IMR-90 (cell line): ENCODE measurements at regions not wholly inside any gene's neighbourhood (a gene's known extent, or its start where the extent isn't known, plus 50 kb on each side); places are given as distances from the start of the nearest gene placed in this dataset.

Experiments
- ATAC-seq: fragments of 200-7000 bp; cut with Tn5 transposase; 2 replicates; pipeline ENCODE4 v1.9.1; 2020; ENCODE audit warnings: low read depth, mild to moderate bottlenecking, moderate library complexity
- BruUV-seq: library from RNA; stranded (reverse); fragments of 400-500 nt; replicated peaks from 2 replicates; lab custom pipeline; 2021; lab: Mats Ljungman, UMichigan
- CTCF ChIA-PET: fragments of 300-600 bp; formaldehyde crosslinking; extraction: SDS; loops from one replicate; lab custom pipeline; 2021; ENCODE audit warnings: antibody characterized with exemption; lab: Yijun Ruan, JAX
- POLR2A ChIA-PET: fragments of 300-600 bp; sonication (Branson Sonifier 250); formaldehyde crosslinking; loops from one replicate; lab custom pipeline; 2022; ENCODE audit warnings: antibody characterized with exemption; ENCODE audit not compliant: unreplicated experiment; lab: Charles Lee
- DNase-seq: peaks from one replicate; pipeline ENCODE4 v3.0.0; 2013
- H2AFZ ChIP-seq: replicated peaks from 2 replicates; pipeline ENCODE3; 2013; ENCODE audit warnings: low read length, mild to moderate bottlenecking; ENCODE audit not compliant: poor library complexity
- H2AK5ac ChIP-seq: 2 replicates; pipeline ENCODE4 v1.6.1; 2013; ENCODE audit warnings: low read depth, low read length, inconsistent platforms
- H2AK9ac ChIP-seq: replicated peaks from 2 replicates; pipeline ENCODE3; 2013; ENCODE audit warnings: mild to moderate bottlenecking, low read depth, low read length, moderate library complexity; ENCODE audit not compliant: poor library complexity
- H2BK120ac ChIP-seq: 2 replicates; pipeline ENCODE4 v1.6.1; 2013; ENCODE audit warnings: low read depth, low read length, inconsistent platforms
- H2BK15ac ChIP-seq: 3 replicates; pipeline ENCODE4 v1.6.1; 2013; ENCODE audit warnings: low read depth, low read length, inconsistent platforms
- H2BK20ac ChIP-seq: 2 replicates; pipeline ENCODE4 v1.6.1; 2013; ENCODE audit warnings: low read depth, mild to moderate bottlenecking, inconsistent platforms, low read length, moderate library complexity
- H2BK5ac ChIP-seq: 2 replicates; pipeline ENCODE4 v1.6.1; 2013; ENCODE audit warnings: mild to moderate bottlenecking, low read depth, low read length, inconsistent platforms; ENCODE audit not compliant: poor library complexity, severe bottlenecking
- H3K14ac ChIP-seq: replicated peaks from 2 replicates; pipeline ENCODE4 v1.6.1; 2013; ENCODE audit warnings: low read depth, low read length, inconsistent platforms
- H3K18ac ChIP-seq: 2 replicates; pipeline ENCODE4 v1.6.1; 2013; ENCODE audit warnings: low read depth, low read length, control low read depth
- H3K23ac ChIP-seq: 2 replicates; pipeline ENCODE4 v1.6.1; 2013; ENCODE audit warnings: low read depth, low read length, inconsistent platforms
- H3K27ac ChIP-seq: 2 replicates; pipeline ENCODE4 v1.5.1; 2013; ENCODE audit warnings: mild to moderate bottlenecking, control low read depth, low read length; ENCODE audit not compliant: insufficient read depth
- H3K27me3 ChIP-seq: 2 replicates; pipeline ENCODE4 v1.6.1; 2013; ENCODE audit warnings: low read length; ENCODE audit not compliant: control insufficient read depth, insufficient read depth
- H3K36me3 ChIP-seq: 2 replicates; pipeline ENCODE4 v1.6.1; 2013; ENCODE audit warnings: low read length, mixed read lengths; ENCODE audit not compliant: control insufficient read depth, insufficient read depth
- H3K4ac ChIP-seq: 2 replicates; pipeline ENCODE4 v1.6.1; 2013; ENCODE audit warnings: low read depth, low read length, inconsistent platforms
- H3K4me1 ChIP-seq: 2 replicates; pipeline ENCODE4 v1.6.1; 2013; ENCODE audit warnings: low read length, mixed read lengths; ENCODE audit not compliant: control insufficient read depth, insufficient read depth
- H3K4me2 ChIP-seq: 2 replicates; pipeline ENCODE4 v1.6.1; 2013; ENCODE audit warnings: low read depth, mild to moderate bottlenecking, control low read depth, low read length, moderate library complexity
- H3K4me3 ChIP-seq: 2 replicates; pipeline ENCODE4 v1.5.1; 2013; ENCODE audit warnings: low read depth, mild to moderate bottlenecking, control low read depth, low read length, moderate library complexity; ENCODE audit not compliant: insufficient read depth
- H3K56ac ChIP-seq: 2 replicates; pipeline ENCODE4 v1.6.1; 2013; ENCODE audit warnings: low read length, inconsistent platforms; ENCODE audit not compliant: insufficient read depth; ENCODE audit errors: extremely low read depth
- H3K79me1 ChIP-seq, 2 experiments: 2 replicates each; pipeline ENCODE4 v1.6.1; 2013; ENCODE audit warnings: low read length in 2 of 2, inconsistent platforms in 1 of 2, low read depth in 1 of 2
- H3K9ac ChIP-seq: 2 replicates; pipeline ENCODE4 v1.6.1; 2013; ENCODE audit warnings: low read depth, low read length, control low read depth
- H3K9me1 ChIP-seq: 2 replicates; pipeline ENCODE4 v1.6.1; 2013; ENCODE audit warnings: low read length, inconsistent platforms; ENCODE audit not compliant: insufficient read depth
- H3K9me3 ChIP-seq: 2 replicates; pipeline ENCODE4 v1.6.1; 2013; ENCODE audit warnings: low read length; ENCODE audit not compliant: control insufficient read depth, insufficient read depth
- H4K20me1 ChIP-seq: 2 replicates; pipeline ENCODE4 v1.6.1; 2013; ENCODE audit warnings: low read length, inconsistent platforms; ENCODE audit not compliant: insufficient read depth
- H4K5ac ChIP-seq: 2 replicates; pipeline ENCODE4 v1.6.1; 2013; ENCODE audit warnings: mild to moderate bottlenecking, low read depth, low read length, control low read depth
- H4K8ac ChIP-seq, 2 experiments: 2 replicates each; pipeline ENCODE4 v1.6.1; 2013; ENCODE audit warnings: low read depth in 2 of 2, low read length in 2 of 2, control low read depth in 1 of 2, inconsistent platforms in 1 of 2
- H4K91ac ChIP-seq: 2 replicates; pipeline ENCODE4 v1.6.1; 2013; ENCODE audit warnings: low read depth, low read length, inconsistent platforms; ENCODE audit not compliant: insufficient read depth
- CEBPB ChIP-seq: IDR thresholded peaks from 2 replicates; pipeline ENCODE4 v1.6.1; 2012; ENCODE audit warnings: low read depth, low read length, improper control_type of control experiment
- FOS ChIP-seq: fragments of 150-350 bp; IDR thresholded peaks from 2 replicates; pipeline ENCODE4 v1.6.1; 2016; ENCODE audit warnings: low read depth, low read length
- MAFK ChIP-seq: IDR thresholded peaks from 2 replicates; pipeline ENCODE4 v1.6.1; 2012; ENCODE audit warnings: low read depth, low read length, improper control_type of control experiment
- MXI1 ChIP-seq: IDR thresholded peaks from 2 replicates; pipeline ENCODE4 v1.6.1; 2012; ENCODE audit warnings: low read depth, mild to moderate bottlenecking, low read length, moderate library complexity, borderline replicate concordance
- NFE2L2 ChIP-seq: fragments of 150-350 bp; IDR thresholded peaks from 2 replicates; pipeline ENCODE4 v1.6.1; 2016; ENCODE audit warnings: low read depth, mild to moderate bottlenecking, low read length
- POLR2A ChIP-seq: IDR thresholded peaks from 2 replicates; pipeline ENCODE4 v1.6.1; 2012; ENCODE audit warnings: mild to moderate bottlenecking, low read depth, low read length
- RAD21 ChIP-seq: IDR thresholded peaks from 2 replicates; pipeline ENCODE4 v1.6.1; 2012; ENCODE audit warnings: low read length, improper control_type of control experiment
- RCOR1 ChIP-seq: IDR thresholded peaks from 2 replicates; pipeline ENCODE4 v1.6.1; 2012; ENCODE audit warnings: mild to moderate bottlenecking, low read length, improper control_type of control experiment; ENCODE audit not compliant: insufficient replicate concordance
- WGBS, 2 experiments: methylation state at CpG; one replicate each; pipeline versions ENCODE4 v1.1.5 to v1.1.7; 2013; ENCODE audit warnings: missing lambda C conversion rate in 2 of 2; ENCODE audit not compliant: insufficient read length in 1 of 2; ENCODE audit errors: extremely low coverage in 2 of 2; 5-methylcytosine and 5-hydroxymethylcytosine counted together
- dilution Hi-C: fragments of 300-500 bp; cut with HindIII; formaldehyde crosslinking; loops from one replicate; pipeline ENCODE4 v1.14.3; 2018; ENCODE audit warnings: low sequenced_read_pairs; ENCODE audit not compliant: unreplicated experiment
- in situ Hi-C: fragments of 300-500 bp; cut with MboI; formaldehyde crosslinking; loops from 3 replicates; pipeline ENCODE4 v1.14.3; 2019; ENCODE audit warnings: low sequenced_read_pairs, inconsistent platforms, mixed read lengths
- intact Hi-C: fragments of 100-400 bp; cut with micrococcal nuclease; formaldehyde crosslinking; loops from 2 replicates; pipeline ENCODE4 v1.10.0; 2022
- TF ChIP-seq, protein P1 (sequence below): fragments of 150-350 bp; IDR thresholded peaks from 2 replicates; pipeline ENCODE4 v1.6.1; 2017; ENCODE audit warnings: mild to moderate bottlenecking, antibody characterized with exemption, low read length, low read depth

DNA sequence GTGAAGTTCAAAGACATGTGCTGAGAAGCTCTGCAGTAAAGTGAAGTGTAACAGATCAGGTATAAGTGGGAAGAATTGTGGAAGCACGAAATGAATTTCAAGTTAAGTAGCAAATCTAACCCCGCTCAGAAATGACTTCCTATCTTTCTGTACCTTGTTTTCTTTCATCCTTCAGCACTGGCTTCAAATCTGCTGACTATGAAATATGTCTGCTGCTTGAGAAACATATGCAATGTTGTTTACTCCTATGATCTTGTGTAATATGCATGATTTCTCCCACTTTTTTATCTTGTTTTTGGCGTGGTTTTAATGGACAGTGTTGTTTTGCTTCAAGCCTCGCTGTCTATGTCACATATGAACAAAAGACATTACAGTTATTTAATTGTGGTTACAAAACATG, 545.3 kb upstream of the NCAM2 start:
- no peaks in the 10 kb centered on the region for H3K9me1 ChIP-seq
- BruUV-seq = no TSS peak
- no peak overlapping the region for H4K5ac ChIP-seq
- H3K56ac ChIP-seq = no peak overlapping the region
- in situ Hi-C loops = no loop called here
- no peak overlapping the region for H4K8ac ChIP-seq
- POLR2A ChIA-PET = no interaction called here
- H4K91ac ChIP-seq = no peak overlapping the region
- H2BK15ac ChIP-seq = no peak overlapping the region
- no peak overlapping the region for H3K9ac ChIP-seq
- H2BK120ac ChIP-seq = no peak overlapping the region
- 0 out of 2 replicates have a peak, but pooled peaks cover 2% of the 10 kb centered on the region for H3K9me3 ChIP-seq
- TF ChIP-seq MAFK = peak; percentile 72
- TF ChIP-seq FOS = no peak
- TF ChIP-seq, protein P1, sequence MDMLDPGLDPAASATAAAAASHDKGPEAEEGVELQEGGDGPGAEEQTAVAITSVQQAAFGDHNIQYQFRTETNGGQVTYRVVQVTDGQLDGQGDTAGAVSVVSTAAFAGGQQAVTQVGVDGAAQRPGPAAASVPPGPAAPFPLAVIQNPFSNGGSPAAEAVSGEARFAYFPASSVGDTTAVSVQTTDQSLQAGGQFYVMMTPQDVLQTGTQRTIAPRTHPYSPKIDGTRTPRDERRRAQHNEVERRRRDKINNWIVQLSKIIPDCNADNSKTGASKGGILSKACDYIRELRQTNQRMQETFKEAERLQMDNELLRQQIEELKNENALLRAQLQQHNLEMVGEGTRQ = no peak
- no peak for TF ChIP-seq RAD21
- no peak for TF ChIP-seq POLR2A
- TF ChIP-seq CEBPB = no peak
- no peak for TF ChIP-seq RCOR1
- TF ChIP-seq MXI1 = no peak
- TF ChIP-seq NFE2L2 = no peak
- H3K4me2 ChIP-seq = no peak overlapping the region
- dilution Hi-C loops = no loop called here
- no peak overlapping the region for H3K4me3 ChIP-seq
- no peaks in the 10 kb centered on the region for H3K36me3 ChIP-seq
- H3K4me1 ChIP-seq = no peaks in the 10 kb centered on the region
- DNase-seq = no peak
- no peak overlapping the region for H2AFZ ChIP-seq
- no peak for ATAC-seq
- CTCF ChIA-PET = no interaction called here
- intact Hi-C loops = no loop called here
- H2BK20ac ChIP-seq = no peak overlapping the region
- no peak overlapping the region for H3K27ac ChIP-seq
- no peak overlapping the region for H2AK9ac ChIP-seq
- WGBS, 2 experiments = no CpG with 5 or more reads among the region's 4 CpGs
- H2AK5ac ChIP-seq = no peak overlapping the region
- H3K79me1 ChIP-seq = no peaks in the 10 kb centered on the region
- no peak overlapping the region for H3K23ac ChIP-seq
- no peak overlapping the region for H2BK5ac ChIP-seq
- H3K4ac ChIP-seq = no peak overlapping the region
- H3K27me3 ChIP-seq = no peaks in the 10 kb centered on the region
- H4K20me1 ChIP-seq = no peaks in the 10 kb centered on the region
- no peak overlapping the region for H3K18ac ChIP-seq
- no peak overlapping the region for H3K14ac ChIP-seq
